Keratinocyte (primary cell): ENCODE measurements at regions not wholly inside any gene's neighbourhood (a gene's known extent, or its start where the extent isn't known, plus 50 kb on each side); places are given as distances from the start of the nearest gene placed in this dataset.

ENCODE experiments used
- DNase-seq: peaks from one replicate; pipeline ENCODE4 v3.0.0-alpha.2; 2011; ENCODE audit warnings: low read depth, missing footprints, low spot score
- FAIRE-seq: peaks from 2 replicates; lab custom pipeline; 2011; peaks lifted over from hg19 to GRCh38; lab: Jason Lieb, UNC
- H2AFZ ChIP-seq: 2 replicates; pipeline ENCODE4 v1.6.0; 2012; ENCODE audit warnings: low read length, control low read depth, inconsistent platforms; ENCODE audit not compliant: control insufficient read depth
- H3K27ac ChIP-seq: 2 replicates; pipeline ENCODE4 v1.5.1; 2011; ENCODE audit warnings: low read length; ENCODE audit not compliant: control insufficient read depth, insufficient read depth
- H3K27me3 ChIP-seq: 3 replicates; pipeline ENCODE4 v1.6.0; 2011; ENCODE audit warnings: low read length; ENCODE audit not compliant: control insufficient read depth, insufficient read depth; ENCODE audit errors: extremely low read depth
- H3K36me3 ChIP-seq, 2 experiments: 2 replicates in 1 of 2; 3 replicates in 1 of 2; pipeline ENCODE4 v1.5.1; 2011; ENCODE audit warnings: low read length in 2 of 2, mild to moderate bottlenecking in 1 of 2; ENCODE audit not compliant: control insufficient read depth in 2 of 2, insufficient read depth in 2 of 2; ENCODE audit errors: extremely low read depth in 1 of 2
- H3K4me1 ChIP-seq: 3 replicates; pipeline ENCODE4 v1.5.1; 2011; ENCODE audit warnings: low read length; ENCODE audit not compliant: control insufficient read depth, insufficient read depth; ENCODE audit errors: extremely low read depth
- H3K4me2 ChIP-seq: 3 replicates; pipeline ENCODE4 v1.6.0; 2011; ENCODE audit warnings: low read depth, low read length; ENCODE audit not compliant: control insufficient read depth, insufficient read depth; ENCODE audit errors: extremely low read depth
- H3K4me3 ChIP-seq, 3 experiments: fragments of 200-600 bp in 1 of 3; sonication (generic) in 1 of 3; 2 replicates in 2 of 3; 3 replicates in 1 of 3; pipeline ENCODE4 v1.5.1; 2011 to 2016; ENCODE audit warnings: low read length in 3 of 3, mild to moderate bottlenecking in 3 of 3, control low read depth in 2 of 3, inconsistent platforms in 1 of 3, low read depth in 1 of 3, mixed read lengths in 1 of 3, mixed run types in 1 of 3, moderate library complexity in 1 of 3; ENCODE audit not compliant: control insufficient read depth in 2 of 3, insufficient read depth in 2 of 3; ENCODE audit errors: extremely low read depth in 1 of 3
- H3K79me2 ChIP-seq: 2 replicates; pipeline ENCODE4 v1.6.0; 2012; ENCODE audit warnings: low read length; ENCODE audit not compliant: control insufficient read depth, insufficient read depth
- H3K9ac ChIP-seq: 3 replicates; pipeline ENCODE4 v1.6.0; 2011; ENCODE audit warnings: low read length; ENCODE audit not compliant: control insufficient read depth, insufficient read depth; ENCODE audit errors: extremely low read depth
- H3K9me1 ChIP-seq: 3 replicates; pipeline ENCODE4 v1.6.0; 2011; ENCODE audit warnings: low read length; ENCODE audit not compliant: control insufficient read depth, insufficient read depth; ENCODE audit errors: extremely low read depth
- H3K9me3 ChIP-seq: 2 replicates; pipeline ENCODE4 v1.5.1; 2012; ENCODE audit warnings: low read depth, low read length; ENCODE audit not compliant: control insufficient read depth
- H4K20me1 ChIP-seq: 3 replicates; pipeline ENCODE4 v1.6.0; 2011; ENCODE audit warnings: low read length; ENCODE audit not compliant: control insufficient read depth, insufficient read depth; ENCODE audit errors: extremely low read depth
- EZH2 ChIP-seq: IDR thresholded peaks from one replicate; pipeline ENCODE4 v1.6.1; 2012; ENCODE audit warnings: inconsistent platforms, mild to moderate bottlenecking, low read length, moderate library complexity
- dilution Hi-C: fragments of 300-500 bp; cut with MboI; formaldehyde crosslinking; loops from one replicate; pipeline ENCODE4 v1.7.0; 2020; ENCODE audit warnings: low sequenced_read_pairs; ENCODE audit not compliant: extremely low pct_ligation_motif_present
- TF ChIP-seq, protein P1 (sequence below), 3 experiments: IDR thresholded peaks in 1 of 3; conservative IDR thresholded peaks in 1 of 3; optimal IDR thresholded peaks in 1 of 3; 2 replicates in 2 of 3; 3 replicates in 1 of 3; pipeline versions ENCODE3 to v1.5.1; 2011; ENCODE audit warnings: low read length in 3 of 3, mild to moderate bottlenecking in 3 of 3, moderate library complexity in 2 of 3, control low read depth in 1 of 3, inconsistent platforms in 1 of 3; ENCODE audit not compliant: insufficient read depth in 2 of 3; ENCODE audit errors: extremely low read depth in 1 of 3

DNA sequence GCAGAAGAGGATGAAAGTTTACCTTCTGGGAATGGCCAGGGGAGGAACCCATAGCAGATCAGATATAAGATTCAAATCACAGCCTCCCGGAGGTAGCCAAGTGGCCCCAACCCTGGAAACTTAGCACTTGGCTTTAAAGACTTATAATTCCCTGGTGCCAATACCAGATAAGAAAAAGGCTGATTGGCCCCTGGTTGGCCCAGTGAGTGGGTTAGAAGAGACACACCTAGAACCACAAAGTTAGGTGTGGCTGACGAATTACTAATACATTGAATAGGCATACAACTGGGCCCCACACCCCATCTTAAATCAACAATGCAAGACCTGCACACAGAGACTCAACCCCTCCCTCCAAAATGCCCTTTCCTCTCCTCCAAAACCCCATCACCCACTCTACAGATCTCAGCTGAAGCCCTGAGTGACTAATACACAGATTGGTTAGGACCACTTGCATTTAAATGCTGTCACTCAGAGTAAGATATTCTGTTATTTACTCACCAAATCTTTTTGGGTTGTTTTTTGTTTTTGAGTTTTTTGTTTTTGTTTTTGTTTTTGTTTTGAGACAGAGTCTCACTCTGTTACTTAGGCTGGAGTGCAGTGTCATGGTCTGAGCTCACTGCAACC, 315.4 kb upstream of the JARID2 start:
- H3K9me3 ChIP-seq: no peaks in the 10 kb centered on the region

DNA sequence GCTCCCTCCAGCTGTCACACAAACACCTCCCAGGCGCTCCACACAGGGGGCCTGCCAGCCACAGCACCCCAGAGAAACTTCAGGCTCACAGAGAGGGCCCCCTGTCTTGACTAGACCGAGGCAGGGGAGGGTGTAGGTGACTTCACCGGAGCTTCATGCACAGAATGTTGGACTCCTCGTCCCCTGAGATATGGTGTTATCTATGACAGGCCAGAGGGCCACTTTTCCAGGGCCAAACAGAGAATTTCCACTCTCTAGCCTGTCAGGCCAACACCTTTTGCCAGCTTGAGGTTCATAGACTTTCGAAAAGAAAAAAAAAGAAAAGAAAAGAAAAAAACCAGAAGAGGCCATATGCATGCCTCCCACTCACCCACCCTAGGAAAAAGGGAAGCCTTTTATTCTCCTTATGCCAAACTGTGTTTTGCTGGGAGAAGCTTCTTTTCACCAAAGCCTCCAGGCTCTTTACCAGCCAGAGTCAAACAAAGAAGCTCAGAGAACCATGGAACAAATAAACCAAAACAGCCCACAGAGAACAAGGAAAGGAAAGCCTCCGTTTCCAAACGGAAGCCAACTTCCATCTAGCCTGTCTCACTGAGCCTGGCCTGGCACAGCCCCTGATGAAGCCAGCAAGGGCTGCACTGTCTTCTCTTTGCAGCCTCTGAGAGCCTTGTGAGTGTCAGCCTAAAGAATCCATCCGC, 313.2 kb upstream of the JARID2 start:
- H3K9me1 ChIP-seq: no peaks in the 10 kb centered on the region
- FAIRE-seq: no peak
- no peaks in the 10 kb centered on the region for H4K20me1 ChIP-seq
- dilution Hi-C loops: no loop called here
- H2AFZ ChIP-seq: no peak overlapping the region
- H3K9me3 ChIP-seq: no peaks in the 10 kb centered on the region
- H3K4me2 ChIP-seq: no peak overlapping the region
- no peak for DNase-seq
- no peaks in the 10 kb centered on the region for H3K27me3 ChIP-seq
- TF ChIP-seq, protein P1, sequence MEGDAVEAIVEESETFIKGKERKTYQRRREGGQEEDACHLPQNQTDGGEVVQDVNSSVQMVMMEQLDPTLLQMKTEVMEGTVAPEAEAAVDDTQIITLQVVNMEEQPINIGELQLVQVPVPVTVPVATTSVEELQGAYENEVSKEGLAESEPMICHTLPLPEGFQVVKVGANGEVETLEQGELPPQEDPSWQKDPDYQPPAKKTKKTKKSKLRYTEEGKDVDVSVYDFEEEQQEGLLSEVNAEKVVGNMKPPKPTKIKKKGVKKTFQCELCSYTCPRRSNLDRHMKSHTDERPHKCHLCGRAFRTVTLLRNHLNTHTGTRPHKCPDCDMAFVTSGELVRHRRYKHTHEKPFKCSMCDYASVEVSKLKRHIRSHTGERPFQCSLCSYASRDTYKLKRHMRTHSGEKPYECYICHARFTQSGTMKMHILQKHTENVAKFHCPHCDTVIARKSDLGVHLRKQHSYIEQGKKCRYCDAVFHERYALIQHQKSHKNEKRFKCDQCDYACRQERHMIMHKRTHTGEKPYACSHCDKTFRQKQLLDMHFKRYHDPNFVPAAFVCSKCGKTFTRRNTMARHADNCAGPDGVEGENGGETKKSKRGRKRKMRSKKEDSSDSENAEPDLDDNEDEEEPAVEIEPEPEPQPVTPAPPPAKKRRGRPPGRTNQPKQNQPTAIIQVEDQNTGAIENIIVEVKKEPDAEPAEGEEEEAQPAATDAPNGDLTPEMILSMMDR (optimal IDR thresholded peaks at IDR 0.05 in 1 of 3, IDR thresholded peaks at IDR 0.05 in 1 of 3, conservative IDR thresholded peaks at IDR 0.05 in 1 of 3; ENCODE audit: extremely low read depth in 1 of 3, insufficient read depth in 2 of 3, low read length in 3 of 3): no peak
- TF ChIP-seq EZH2: no peak
- H3K4me1 ChIP-seq: peaks cover 10% of the 10 kb centered on the region
- H3K4me3 ChIP-seq: no peak overlapping the region
- H3K9ac ChIP-seq: no peak overlapping the region
- H3K79me2 ChIP-seq: no peaks in the 10 kb centered on the region
- no peaks in the 10 kb centered on the region for H3K36me3 ChIP-seq
- H3K27ac ChIP-seq: no peak overlapping the region

More for the DNA sequence above, 315.4 kb upstream of the JARID2 start:
- no peaks in the 10 kb centered on the region for H3K36me3 ChIP-seq
- H3K4me1 ChIP-seq: peaks cover 10% of the 10 kb centered on the region
- FAIRE-seq (no peak), DNase-seq (no peak)
- H3K4me3 ChIP-seq: no peak overlapping the region
- no peaks in the 10 kb centered on the region for H3K79me2 ChIP-seq
- TF ChIP-seq EZH2: no peak
- TF ChIP-seq, protein P1 (optimal IDR thresholded peaks at IDR 0.05 in 1 of 3, IDR thresholded peaks at IDR 0.05 in 1 of 3, conservative IDR thresholded peaks at IDR 0.05 in 1 of 3; ENCODE audit: extremely low read depth in 1 of 3, insufficient read depth in 2 of 3, low read length in 3 of 3): no peak
- dilution Hi-C loops: no loop called here
- H2AFZ ChIP-seq: no peak overlapping the region
- peak overlapping the region; percentile 20 for H3K27ac ChIP-seq
- no peaks in the 10 kb centered on the region for H3K27me3 ChIP-seq
- peak overlapping the region; percentile 2 for H3K4me2 ChIP-seq
- H3K9me1 ChIP-seq: no peaks in the 10 kb centered on the region
- no peak overlapping the region for H3K9ac ChIP-seq
- no peaks in the 10 kb centered on the region for H4K20me1 ChIP-seq
